MM.1S (cell line): ENCODE measurements at regions not wholly inside any gene's neighbourhood (a gene's known extent, or its start where the extent isn't known, plus 50 kb on each side); places are given as distances from the start of the nearest gene placed in this dataset.
A peak's percentile ranks its signal among the peaks of the same experiment; 100 is the strongest.

Source experiments
- DNase-seq: peaks from one replicate; pipeline ENCODE4 v3.0.0-alpha.2; 2015
- H2AFZ ChIP-seq: fragments of 300-600 bp; sonication (generic); 2 replicates; pipeline ENCODE4 v1.6.0; 2016; ENCODE audit warnings: antibody characterized with exemption, low read length
- H3F3A ChIP-seq: fragments of 300-600 bp; sonication (generic); 2 replicates; pipeline ENCODE4 v1.6.1; 2016; ENCODE audit warnings: mild to moderate bottlenecking, antibody characterized with exemption, low read length, moderate library complexity, mixed read lengths; ENCODE audit not compliant: insufficient read depth
- H3K27ac ChIP-seq: fragments of 300-600 bp; sonication (generic); 2 replicates; pipeline ENCODE4 v1.5.1; 2016; ENCODE audit warnings: mild to moderate bottlenecking, low read length
- H3K27me3 ChIP-seq: fragments of 300-600 bp; sonication (generic); replicated peaks from 2 replicates; pipeline ENCODE4 v1.6.0; 2016; ENCODE audit warnings: low read length; ENCODE audit not compliant: insufficient read depth
- H3K36me3 ChIP-seq: fragments of 300-600 bp; sonication (generic); replicated peaks from 2 replicates; pipeline ENCODE4 v1.6.1; 2016; ENCODE audit warnings: mild to moderate bottlenecking, low read length, mixed read lengths; ENCODE audit not compliant: insufficient read depth
- H3K4me1 ChIP-seq: fragments of 300-600 bp; sonication (generic); 2 replicates; pipeline ENCODE4 v1.6.1; 2016; ENCODE audit warnings: low read length, mixed read lengths
- H3K4me2 ChIP-seq: fragments of 300-600 bp; sonication (generic); 2 replicates; pipeline ENCODE4 v1.6.0; 2016; ENCODE audit warnings: low read depth, low read length
- H3K4me3 ChIP-seq: fragments of 300-600 bp; sonication (generic); 2 replicates; pipeline ENCODE4 v1.5.1; 2016; ENCODE audit warnings: low read length, mixed read lengths
- H3K79me2 ChIP-seq: fragments of 300-600 bp; sonication (generic); 2 replicates; pipeline ENCODE4 v1.6.1; 2016; ENCODE audit warnings: mixed run types, low read length, mixed read lengths
- H3K9ac ChIP-seq: fragments of 300-600 bp; sonication (generic); 2 replicates; pipeline ENCODE4 v1.6.1; 2016; ENCODE audit warnings: low read length, mixed read lengths
- H3K9me2 ChIP-seq: fragments of 300-600 bp; sonication (generic); replicated peaks from 2 replicates; pipeline ENCODE4 v1.6.1; 2016; ENCODE audit warnings: mild to moderate bottlenecking, low read length, mixed read lengths; ENCODE audit not compliant: insufficient read depth
- H3K9me3 ChIP-seq: fragments of 300-600 bp; sonication (generic); replicated peaks from 2 replicates; pipeline ENCODE4 v1.6.1; 2016; ENCODE audit warnings: mild to moderate bottlenecking, low read length, mixed read lengths; ENCODE audit not compliant: insufficient read depth
- H4K20me1 ChIP-seq: fragments of 300-600 bp; sonication (generic); 2 replicates; pipeline ENCODE4 v1.6.1; 2016; ENCODE audit warnings: mild to moderate bottlenecking, low read length, moderate library complexity, mixed read lengths; ENCODE audit not compliant: insufficient read depth
- EZH2 ChIP-seq: fragments of 300-600 bp; sonication (generic); optimal IDR thresholded peaks from 2 replicates; pipeline ENCODE3; 2017; ENCODE audit warnings: low read depth, mild to moderate bottlenecking, antibody characterized with exemption, low read length, mixed read lengths
- EZH2phosphoT487 ChIP-seq: fragments of 300-600 bp; sonication (generic); IDR thresholded peaks from 2 replicates; pipeline ENCODE4 v1.6.1; 2018; ENCODE audit warnings: antibody characterized with exemption, low read length
- TF ChIP-seq, protein P1 (sequence below): fragments of 300-600 bp; sonication (generic); IDR thresholded peaks from 2 replicates; pipeline ENCODE4 v1.5.1; 2016; ENCODE audit warnings: antibody characterized with exemption, low read length, mixed read lengths

DNA sequence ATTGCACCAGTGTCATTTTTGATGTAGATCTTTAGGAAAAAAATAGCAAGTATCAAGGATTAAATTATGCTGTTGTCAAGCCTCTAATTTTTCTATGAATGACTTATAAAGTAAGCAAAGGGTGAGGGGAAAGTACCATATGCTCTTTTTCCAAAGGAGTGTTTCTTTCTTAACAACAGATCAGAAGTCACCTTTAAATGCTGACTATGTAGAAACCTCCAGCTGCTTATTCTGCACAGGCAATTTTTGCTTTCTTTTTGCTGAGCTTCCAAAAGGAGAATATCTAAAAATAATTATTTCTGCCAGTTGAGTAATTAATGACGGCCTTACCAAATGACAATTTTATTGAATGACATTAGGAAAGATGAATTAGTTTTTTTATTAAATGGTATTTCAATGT is 390.6 kb upstream of the MANEA start:
- no peaks in the 10 kb centered on the region for H3K36me3 ChIP-seq
- peaks cover 6% of the 10 kb centered on the region for H3K4me1 ChIP-seq
- H2AFZ ChIP-seq: no peak overlapping the region
- peak; percentile 44 for DNase-seq
- no peaks in the 10 kb centered on the region for H3K9me2 ChIP-seq
- H3K27me3 ChIP-seq: no peaks in the 10 kb centered on the region
- H3K9me3 ChIP-seq: no peaks in the 10 kb centered on the region
- H3K9ac ChIP-seq: no peak overlapping the region
- no peak overlapping the region for H3K27ac ChIP-seq
- H3F3A ChIP-seq: no peaks in the 10 kb centered on the region
- no peak for TF ChIP-seq EZH2
- TF ChIP-seq EZH2phosphoT487: no peak
- TF ChIP-seq, protein P1, sequence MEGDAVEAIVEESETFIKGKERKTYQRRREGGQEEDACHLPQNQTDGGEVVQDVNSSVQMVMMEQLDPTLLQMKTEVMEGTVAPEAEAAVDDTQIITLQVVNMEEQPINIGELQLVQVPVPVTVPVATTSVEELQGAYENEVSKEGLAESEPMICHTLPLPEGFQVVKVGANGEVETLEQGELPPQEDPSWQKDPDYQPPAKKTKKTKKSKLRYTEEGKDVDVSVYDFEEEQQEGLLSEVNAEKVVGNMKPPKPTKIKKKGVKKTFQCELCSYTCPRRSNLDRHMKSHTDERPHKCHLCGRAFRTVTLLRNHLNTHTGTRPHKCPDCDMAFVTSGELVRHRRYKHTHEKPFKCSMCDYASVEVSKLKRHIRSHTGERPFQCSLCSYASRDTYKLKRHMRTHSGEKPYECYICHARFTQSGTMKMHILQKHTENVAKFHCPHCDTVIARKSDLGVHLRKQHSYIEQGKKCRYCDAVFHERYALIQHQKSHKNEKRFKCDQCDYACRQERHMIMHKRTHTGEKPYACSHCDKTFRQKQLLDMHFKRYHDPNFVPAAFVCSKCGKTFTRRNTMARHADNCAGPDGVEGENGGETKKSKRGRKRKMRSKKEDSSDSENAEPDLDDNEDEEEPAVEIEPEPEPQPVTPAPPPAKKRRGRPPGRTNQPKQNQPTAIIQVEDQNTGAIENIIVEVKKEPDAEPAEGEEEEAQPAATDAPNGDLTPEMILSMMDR: no peak
- peak overlapping the region; percentile 13; the same call in 1 of the 2 replicates for H3K4me3 ChIP-seq
- H3K4me2 ChIP-seq: peak overlapping the region; percentile 28; the same call in 1 of the 2 replicates
- H3K79me2 ChIP-seq: no peaks in the 10 kb centered on the region
- H4K20me1 ChIP-seq: no peaks in the 10 kb centered on the region

- H3F3A ChIP-seq: no peaks in the 10 kb centered on the region
- H2AFZ ChIP-seq: no peak overlapping the region
- no peak overlapping the region for H3K4me3 ChIP-seq
- DNase-seq: no peak
- no peaks in the 10 kb centered on the region for H3K9me2 ChIP-seq
- no peaks in the 10 kb centered on the region for H3K27me3 ChIP-seq
- H3K9me3 ChIP-seq: no peaks in the 10 kb centered on the region
- no peaks in the 10 kb centered on the region for H3K4me1 ChIP-seq
- H3K4me2 ChIP-seq: no peak overlapping the region
- H4K20me1 ChIP-seq: no peaks in the 10 kb centered on the region
- TF ChIP-seq, protein P1: no peak
- TF ChIP-seq EZH2phosphoT487 (no peak), EZH2 (no peak)
- no peaks in the 10 kb centered on the region for H3K79me2 ChIP-seq
- H3K9ac ChIP-seq: no peak overlapping the region
- H3K27ac ChIP-seq: no peak overlapping the region
- no peaks in the 10 kb centered on the region for H3K36me3 ChIP-seq
Measured at GRCh38 chr6:95197590-95197989, 379.7 kb upstream of the MANEA start.

- H3F3A ChIP-seq: no peaks in the 10 kb centered on the region
- no peak overlapping the region for H3K9ac ChIP-seq
- no peaks in the 10 kb centered on the region for H3K9me3 ChIP-seq
- no peak overlapping the region for H3K4me3 ChIP-seq
- no peaks in the 10 kb centered on the region for H3K9me2 ChIP-seq
- no peaks in the 10 kb centered on the region for H3K36me3 ChIP-seq
- H3K4me2 ChIP-seq: no peak overlapping the region
- no peak overlapping the region for H3K27ac ChIP-seq
- no peaks in the 10 kb centered on the region for H4K20me1 ChIP-seq
- H3K79me2 ChIP-seq: no peaks in the 10 kb centered on the region
- DNase-seq: peak; percentile 40
- TF ChIP-seq, protein P1: peak; percentile 72
- TF ChIP-seq EZH2phosphoT487: no peak
- H2AFZ ChIP-seq: no peak overlapping the region
- H3K27me3 ChIP-seq: no peaks in the 10 kb centered on the region
- no peaks in the 10 kb centered on the region for H3K4me1 ChIP-seq
Measured at GRCh38 chr6:95203153-95203754, 374.1 kb upstream of the MANEA start.
